GM23248 (cell line): ENCODE measurements at regions not wholly inside any gene's neighbourhood (a gene's known extent, or its start where the extent isn't known, plus 50 kb on each side); places are given as distances from the start of the nearest gene placed in this dataset.

Source experiments
- EZH2 ChIP-seq: fragments of 200-600 bp; sonication (generic); IDR thresholded peaks from 2 replicates; pipeline ENCODE4 v1.6.1; 2018; ENCODE audit warnings: antibody characterized with exemption, mild to moderate bottlenecking; ENCODE audit not compliant: insufficient read depth, poor library complexity, severe bottlenecking
- EZH2phosphoT487 ChIP-seq: fragments of 200-600 bp; sonication (generic); IDR thresholded peaks from 2 replicates; pipeline ENCODE4 v1.6.1; 2018; ENCODE audit warnings: antibody characterized with exemption, moderate library complexity, mild to moderate bottlenecking, low read depth; ENCODE audit not compliant: insufficient read depth

GRCh38 chr2:160664603-160665140 lies 171.1 kb upstream of the RBMS1 start:
- TF ChIP-seq EZH2 (no peak), EZH2phosphoT487 (no peak)
